HG02938 (cell line): ENCODE measurements at regions not wholly inside any gene's neighbourhood (a gene's known extent, or its start where the extent isn't known, plus 50 kb on each side); places are given as distances from the start of the nearest gene placed in this dataset.

Experiments used
- ATAC-seq: cut with Tn5 transposase; IDR thresholded peaks from one replicate; pipeline ENCODE4 v1.9.1; 2021; ENCODE audit warnings: mild to moderate bottlenecking, moderate library complexity; ENCODE audit not compliant: unreplicated experiment

GRCh38 chr11:10908215-10908951 lies 50.5 kb upstream of the ZBED5 start:
- ATAC-seq = no peak
